22Rv1 (cell line): ENCODE measurements at regions not wholly inside any gene's neighbourhood (a gene's known extent, or its start where the extent isn't known, plus 50 kb on each side); places are given as distances from the start of the nearest gene placed in this dataset.

Experiments used
- CTCF ChIP-seq: fragments of 450-650 bp; IDR thresholded peaks from 2 replicates; pipeline ENCODE4 v1.5.1; 2017; ENCODE audit warnings: mild to moderate bottlenecking
- ZFX ChIP-seq: fragments of 450-650 bp; IDR thresholded peaks from 2 replicates; pipeline ENCODE4 v1.6.1; 2017; ENCODE audit warnings: antibody characterized with exemption, borderline replicate concordance

- TF ChIP-seq CTCF (no peak), ZFX (no peak)
Measured at GRCh38 chr2:35591886-35592285, 763.7 kb upstream of the CRIM1 start.
